HCT116 (cell line): ENCODE measurements at regions not wholly inside any gene's neighbourhood (a gene's known extent, or its start where the extent isn't known, plus 50 kb on each side); places are given as distances from the start of the nearest gene placed in this dataset.

Source experiments
- ATAC-seq: fragments of 200-7000 bp; cut with Tn5 transposase; 2 replicates; pipeline ENCODE4 v1.9.1; 2020; ENCODE audit warnings: mild to moderate bottlenecking, moderate library complexity
- BruUV-seq: library from RNA; stranded (reverse); fragments of 400-500 nt; replicated peaks from 2 replicates; lab custom pipeline; 2021; lab: Mats Ljungman, UMichigan
- CTCF ChIA-PET: fragments of 300-600 bp; sonication (Branson Sonifier 250); formaldehyde crosslinking; loops from one replicate; lab custom pipeline; 2021; ENCODE audit warnings: antibody characterized with exemption; lab: Charles Lee
- POLR2A ChIA-PET: fragments of 300-600, 350-600 bp; sonication (Branson Sonifier 250); formaldehyde crosslinking; loops from one replicate; lab custom pipeline; 2021; ENCODE audit warnings: antibody characterized with exemption; lab: Charles Lee
- RAD21 ChIA-PET, 2 experiments: fragments of 300-600 bp; sonication (Branson Sonifier 250); formaldehyde crosslinking; loops; one replicate each; lab custom pipeline; 2023; ENCODE audit warnings: low total read pairs in 2 of 2; ENCODE audit not compliant: uncharacterized antibody in 2 of 2, unreplicated experiment in 2 of 2, low non-redundant PET in 1 of 2; lab: Charles Lee
- DNase-seq: peaks from one replicate; pipeline ENCODE4 v3.0.0-alpha.2; 2010; ENCODE audit warnings: low read depth, low spot score
- H2AFZ ChIP-seq: fragments of 200-600 bp; shearing (Covaris generic), sonication (generic); 2 replicates; pipeline ENCODE4 v1.6.1; 2017; ENCODE audit warnings: low read depth, mixed run types, mixed read lengths, antibody characterized with exemption, low read length; ENCODE audit not compliant: poor library complexity, severe bottlenecking
- H3K27ac ChIP-seq: 2 replicates; pipeline ENCODE4 v1.5.1; 2012; ENCODE audit warnings: low read depth, low read length
- H3K27me3 ChIP-seq: fragments of 200-600 bp; sonication (generic); 2 replicates; pipeline ENCODE4 v1.6.1; 2016; ENCODE audit warnings: mixed run types, low read length, mixed read lengths; ENCODE audit not compliant: insufficient read depth
- H3K36me3 ChIP-seq, 2 experiments: fragments of 200-500 bp in 1 of 2; fragments of 200-600 bp in 1 of 2; sonication (Bioruptor generic) in 1 of 2; sonication (generic) in 1 of 2; 2 replicates each; pipeline versions ENCODE4 v1.5.1 to v1.6.1; 2014 to 2016; ENCODE audit warnings: low read length in 2 of 2, inconsistent platforms in 1 of 2, mixed read lengths in 1 of 2, mixed run types in 1 of 2; ENCODE audit not compliant: insufficient read depth in 2 of 2, control insufficient read depth in 1 of 2
- H3K4me1 ChIP-seq, 2 experiments: fragments of 200-600 bp in 1 of 2; sonication (generic) in 1 of 2; 2 replicates each; pipeline versions ENCODE4 v1.5.1 to v1.6.1; 2012 to 2017; ENCODE audit warnings: low read length in 2 of 2, inconsistent platforms in 1 of 2, mild to moderate bottlenecking in 1 of 2, mixed read lengths in 1 of 2, mixed run types in 1 of 2, moderate library complexity in 1 of 2; ENCODE audit not compliant: insufficient read depth in 2 of 2, control insufficient read depth in 1 of 2
- H3K4me2 ChIP-seq: fragments of 200-600 bp; sonication (generic); 2 replicates; pipeline ENCODE4 v1.6.1; 2017; ENCODE audit warnings: mixed run types, low read length, mixed read lengths
- H3K4me3 ChIP-seq, 2 experiments: fragments of 200-600 bp in 1 of 2; sonication (generic) in 1 of 2; replicated peaks in 1 of 2; 2 replicates each; pipeline ENCODE4 v1.5.1; 2011 to 2016; ENCODE audit warnings: low read length in 2 of 2, control low read depth in 1 of 2, low read depth in 1 of 2, mild to moderate bottlenecking in 1 of 2, mixed read lengths in 1 of 2, mixed run types in 1 of 2
- H3K79me2 ChIP-seq: fragments of 200-600 bp; sonication (generic); 2 replicates; pipeline ENCODE4 v1.6.1; 2017; ENCODE audit warnings: mild to moderate bottlenecking, mixed run types, low read length, moderate library complexity, mixed read lengths; ENCODE audit not compliant: insufficient read depth
- H3K9ac ChIP-seq: fragments of 200-600 bp; sonication (generic); 2 replicates; pipeline ENCODE4 v1.6.1; 2016; ENCODE audit warnings: low read length, mixed read lengths
- H3K9me2 ChIP-seq: fragments of 200-600 bp; sonication (generic), shearing (Covaris generic); 2 replicates; pipeline ENCODE4 v1.6.1; 2017; ENCODE audit warnings: mixed run types, mild to moderate bottlenecking, moderate library complexity; ENCODE audit not compliant: insufficient read depth
- H3K9me3 ChIP-seq, 2 experiments: fragments of 200-500 bp in 1 of 2; fragments of 200-600 bp in 1 of 2; sonication (Bioruptor generic) in 1 of 2; sonication (generic) in 1 of 2; 2 replicates each; pipeline ENCODE4 v1.6.1; 2014 to 2017; ENCODE audit warnings: low read length in 2 of 2, mixed read lengths in 2 of 2, inconsistent platforms in 1 of 2, low read depth in 1 of 2, mild to moderate bottlenecking in 1 of 2, mixed run types in 1 of 2, moderate library complexity in 1 of 2; ENCODE audit not compliant: control insufficient read depth in 1 of 2, insufficient read depth in 1 of 2
- H4K20me1 ChIP-seq: fragments of 200-600 bp; sonication (generic), shearing (Covaris generic); 2 replicates; pipeline ENCODE4 v1.6.1; 2017; ENCODE audit warnings: mixed run types, mild to moderate bottlenecking, moderate library complexity; ENCODE audit not compliant: insufficient read depth
- CEBPB ChIP-seq: IDR thresholded peaks from 2 replicates; pipeline ENCODE4 v1.6.1; 2012; ENCODE audit warnings: low read depth
- EGR1 ChIP-seq: IDR thresholded peaks from 2 replicates; pipeline ENCODE4 v1.6.1; 2012; ENCODE audit warnings: low read depth
- EZH2phosphoT487 ChIP-seq: fragments of 200-600 bp; IDR thresholded peaks from 2 replicates; pipeline ENCODE4 v1.6.1; 2018; ENCODE audit warnings: antibody characterized with exemption, borderline replicate concordance
- FOSL1 ChIP-seq: IDR thresholded peaks from 2 replicates; pipeline ENCODE4 v1.6.1; 2012; ENCODE audit warnings: low read depth
- JUND ChIP-seq: IDR thresholded peaks from 2 replicates; pipeline ENCODE4 v1.6.1; 2012
- POLR2AphosphoS5 ChIP-seq: IDR thresholded peaks from 2 replicates; pipeline ENCODE4 v1.6.1; 2011; ENCODE audit warnings: mild to moderate bottlenecking, low read depth, low read length, moderate library complexity
- SIN3A ChIP-seq: IDR thresholded peaks from 2 replicates; pipeline ENCODE4 v1.6.1; 2012; ENCODE audit warnings: low read depth
- SP1 ChIP-seq: IDR thresholded peaks from 2 replicates; pipeline ENCODE4 v1.6.1; 2012; ENCODE audit warnings: low read depth
- TCF7L2 ChIP-seq: IDR thresholded peaks from 2 replicates; pipeline ENCODE4 v1.7.0; 2011; ENCODE audit warnings: borderline replicate concordance, inconsistent platforms; ENCODE audit not compliant: insufficient read depth, insufficient read length; ENCODE audit errors: extremely low read depth
- YY1 ChIP-seq: IDR thresholded peaks from 2 replicates; pipeline ENCODE4 v1.6.1; 2011; ENCODE audit warnings: low read length, low read depth, moderate library complexity, mild to moderate bottlenecking; ENCODE audit not compliant: insufficient replicate concordance; ENCODE audit errors: extremely low read depth
- intact Hi-C: fragments of 100-400 bp; cut with micrococcal nuclease; formaldehyde crosslinking; loops from 2 replicates; pipeline ENCODE4 v1.10.0; 2022
- TF ChIP-seq, protein P1 (sequence below): IDR thresholded peaks from 2 replicates; pipeline ENCODE4 v1.6.1; 2012
- TF ChIP-seq, protein P2 (sequence below): IDR thresholded peaks from 2 replicates; pipeline ENCODE4 v1.6.1; 2011; ENCODE audit warnings: mild to moderate bottlenecking, low read length, moderate library complexity; ENCODE audit not compliant: insufficient replicate concordance; ENCODE audit errors: extremely low read depth
- TF ChIP-seq, protein P3 (sequence below): IDR thresholded peaks from 2 replicates; pipeline ENCODE4 v1.6.1; 2012; ENCODE audit warnings: low read depth

DNA sequence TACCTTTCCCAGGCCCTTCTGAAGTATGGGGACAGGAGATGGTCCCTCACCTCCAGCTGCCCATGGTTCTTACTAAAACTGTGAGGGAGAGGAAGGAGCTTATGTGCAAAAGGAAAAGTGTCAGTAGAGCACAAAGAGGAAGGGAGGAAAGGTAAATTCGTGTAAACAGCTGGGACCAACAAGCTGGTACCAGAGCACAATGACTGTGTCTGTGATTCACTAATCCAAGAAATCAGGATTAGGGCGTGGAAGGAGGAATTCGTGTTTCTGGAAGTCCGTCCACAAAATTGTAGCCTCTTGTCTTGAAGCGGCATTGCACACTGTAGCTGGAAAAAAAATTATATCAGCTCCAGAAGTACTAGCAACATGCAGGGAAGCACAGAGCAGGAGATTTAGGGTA lies 129.0 kb upstream of the RREB1 start:
- ATAC-seq, result no peak
- CTCF ChIA-PET, result no interaction called here
- Histone ChIP-seq H3K27ac (no peak overlapping the region), H3K9ac (no peak overlapping the region), H3K4me1 (peaks cover 9 to 27% of the 10 kb centered on the region in 2 experiments), H3K36me3 (no peaks in the 10 kb centered on the region), H3K79me2 (no peaks in the 10 kb centered on the region), H3K9me2 (no peaks in the 10 kb centered on the region), H4K20me1 (no peaks in the 10 kb centered on the region), H3K9me3 (no peaks in the 10 kb centered on the region), H3K27me3 (no peaks in the 10 kb centered on the region), H2AFZ (no peak overlapping the region)
- intact Hi-C loops, result no loop called here
- RAD21 ChIA-PET, result no interaction called here
- DNase-seq, result no peak
- POLR2A ChIA-PET, result no interaction called here
- no TSS peak for BruUV-seq
- TF ChIP-seq YY1 (no peak), SP1 (no peak), TCF7L2 (no peak), FOSL1 (no peak), JUND (no peak), EZH2phosphoT487 (no peak), SIN3A (no peak), EGR1 (no peak), POLR2AphosphoS5 (no peak), CEBPB (no peak)
- TF ChIP-seq, protein P1, sequence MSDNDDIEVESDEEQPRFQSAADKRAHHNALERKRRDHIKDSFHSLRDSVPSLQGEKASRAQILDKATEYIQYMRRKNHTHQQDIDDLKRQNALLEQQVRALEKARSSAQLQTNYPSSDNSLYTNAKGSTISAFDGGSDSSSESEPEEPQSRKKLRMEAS, result no peak
- TF ChIP-seq, protein P2, sequence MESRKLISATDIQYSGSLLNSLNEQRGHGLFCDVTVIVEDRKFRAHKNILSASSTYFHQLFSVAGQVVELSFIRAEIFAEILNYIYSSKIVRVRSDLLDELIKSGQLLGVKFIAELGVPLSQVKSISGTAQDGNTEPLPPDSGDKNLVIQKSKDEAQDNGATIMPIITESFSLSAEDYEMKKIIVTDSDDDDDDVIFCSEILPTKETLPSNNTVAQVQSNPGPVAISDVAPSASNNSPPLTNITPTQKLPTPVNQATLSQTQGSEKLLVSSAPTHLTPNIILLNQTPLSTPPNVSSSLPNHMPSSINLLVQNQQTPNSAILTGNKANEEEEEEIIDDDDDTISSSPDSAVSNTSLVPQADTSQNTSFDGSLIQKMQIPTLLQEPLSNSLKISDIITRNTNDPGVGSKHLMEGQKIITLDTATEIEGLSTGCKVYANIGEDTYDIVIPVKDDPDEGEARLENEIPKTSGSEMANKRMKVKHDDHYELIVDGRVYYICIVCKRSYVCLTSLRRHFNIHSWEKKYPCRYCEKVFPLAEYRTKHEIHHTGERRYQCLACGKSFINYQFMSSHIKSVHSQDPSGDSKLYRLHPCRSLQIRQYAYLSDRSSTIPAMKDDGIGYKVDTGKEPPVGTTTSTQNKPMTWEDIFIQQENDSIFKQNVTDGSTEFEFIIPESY, result no peak
- TF ChIP-seq, protein P3, sequence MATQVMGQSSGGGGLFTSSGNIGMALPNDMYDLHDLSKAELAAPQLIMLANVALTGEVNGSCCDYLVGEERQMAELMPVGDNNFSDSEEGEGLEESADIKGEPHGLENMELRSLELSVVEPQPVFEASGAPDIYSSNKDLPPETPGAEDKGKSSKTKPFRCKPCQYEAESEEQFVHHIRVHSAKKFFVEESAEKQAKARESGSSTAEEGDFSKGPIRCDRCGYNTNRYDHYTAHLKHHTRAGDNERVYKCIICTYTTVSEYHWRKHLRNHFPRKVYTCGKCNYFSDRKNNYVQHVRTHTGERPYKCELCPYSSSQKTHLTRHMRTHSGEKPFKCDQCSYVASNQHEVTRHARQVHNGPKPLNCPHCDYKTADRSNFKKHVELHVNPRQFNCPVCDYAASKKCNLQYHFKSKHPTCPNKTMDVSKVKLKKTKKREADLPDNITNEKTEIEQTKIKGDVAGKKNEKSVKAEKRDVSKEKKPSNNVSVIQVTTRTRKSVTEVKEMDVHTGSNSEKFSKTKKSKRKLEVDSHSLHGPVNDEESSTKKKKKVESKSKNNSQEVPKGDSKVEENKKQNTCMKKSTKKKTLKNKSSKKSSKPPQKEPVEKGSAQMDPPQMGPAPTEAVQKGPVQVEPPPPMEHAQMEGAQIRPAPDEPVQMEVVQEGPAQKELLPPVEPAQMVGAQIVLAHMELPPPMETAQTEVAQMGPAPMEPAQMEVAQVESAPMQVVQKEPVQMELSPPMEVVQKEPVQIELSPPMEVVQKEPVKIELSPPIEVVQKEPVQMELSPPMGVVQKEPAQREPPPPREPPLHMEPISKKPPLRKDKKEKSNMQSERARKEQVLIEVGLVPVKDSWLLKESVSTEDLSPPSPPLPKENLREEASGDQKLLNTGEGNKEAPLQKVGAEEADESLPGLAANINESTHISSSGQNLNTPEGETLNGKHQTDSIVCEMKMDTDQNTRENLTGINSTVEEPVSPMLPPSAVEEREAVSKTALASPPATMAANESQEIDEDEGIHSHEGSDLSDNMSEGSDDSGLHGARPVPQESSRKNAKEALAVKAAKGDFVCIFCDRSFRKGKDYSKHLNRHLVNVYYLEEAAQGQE, result no peak
- TF ChIP-seq, all 23 proteins: peak for 0
- no peak overlapping the region for H3K4me2 ChIP-seq
- H3K4me3 ChIP-seq, result no peak overlapping the region
